ENCODE measurements at regions not wholly inside any gene's neighbourhood (a gene's known extent, or its start where the extent isn't known, plus 50 kb on each side); places are given as distances from the start of the nearest gene placed in this dataset.

DNA sequence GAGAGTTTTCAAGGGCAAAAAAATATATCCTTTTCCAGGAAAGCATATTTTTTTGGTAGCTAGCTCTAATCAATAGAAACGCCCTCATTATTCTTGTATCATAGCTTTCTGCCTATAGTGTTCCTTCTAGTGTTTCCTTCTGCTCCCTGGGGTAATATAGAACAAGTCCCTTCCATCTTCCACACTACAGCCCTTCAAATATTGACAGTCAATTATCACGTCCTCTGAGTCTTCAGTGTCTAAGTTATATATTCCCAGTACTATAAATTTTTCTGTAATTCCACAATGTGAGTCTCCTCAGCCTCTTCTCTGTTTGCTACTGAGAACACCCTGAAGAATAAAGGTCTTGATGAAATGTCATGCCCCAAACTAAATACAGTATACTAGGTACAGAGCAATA lies 1088.0 kb upstream of the PCDH7 start:
- TF ChIP-seq, protein P1, sequence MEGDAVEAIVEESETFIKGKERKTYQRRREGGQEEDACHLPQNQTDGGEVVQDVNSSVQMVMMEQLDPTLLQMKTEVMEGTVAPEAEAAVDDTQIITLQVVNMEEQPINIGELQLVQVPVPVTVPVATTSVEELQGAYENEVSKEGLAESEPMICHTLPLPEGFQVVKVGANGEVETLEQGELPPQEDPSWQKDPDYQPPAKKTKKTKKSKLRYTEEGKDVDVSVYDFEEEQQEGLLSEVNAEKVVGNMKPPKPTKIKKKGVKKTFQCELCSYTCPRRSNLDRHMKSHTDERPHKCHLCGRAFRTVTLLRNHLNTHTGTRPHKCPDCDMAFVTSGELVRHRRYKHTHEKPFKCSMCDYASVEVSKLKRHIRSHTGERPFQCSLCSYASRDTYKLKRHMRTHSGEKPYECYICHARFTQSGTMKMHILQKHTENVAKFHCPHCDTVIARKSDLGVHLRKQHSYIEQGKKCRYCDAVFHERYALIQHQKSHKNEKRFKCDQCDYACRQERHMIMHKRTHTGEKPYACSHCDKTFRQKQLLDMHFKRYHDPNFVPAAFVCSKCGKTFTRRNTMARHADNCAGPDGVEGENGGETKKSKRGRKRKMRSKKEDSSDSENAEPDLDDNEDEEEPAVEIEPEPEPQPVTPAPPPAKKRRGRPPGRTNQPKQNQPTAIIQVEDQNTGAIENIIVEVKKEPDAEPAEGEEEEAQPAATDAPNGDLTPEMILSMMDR (IDR thresholded peaks at IDR 0.05; ENCODE audit: poor library complexity), result no peak
- no peak for TF ChIP-seq EZH2phosphoT487 (IDR thresholded peaks at IDR 0.05; ENCODE audit: low read depth, severe bottlenecking, unreplicated experiment)

Data from hepatocyte (in vitro differentiated cells).